NCI-H524 (cell line): ENCODE measurements at regions not wholly inside any gene's neighbourhood (a gene's known extent, or its start where the extent isn't known, plus 50 kb on each side); places are given as distances from the start of the nearest gene placed in this dataset.
"Not testable (repeated sequence)": the region's sequence is repeated elsewhere in the genome, so short reads cannot be mapped to it uniquely, and the experiment has no call there.

Experiments used
- DNase-seq, 2 experiments: peaks; one replicate each; lab custom pipeline; 2025; lab: John Stamatoyannopoulos, UW

- no peak for DNase-seq
Measured at GRCh38 chr11:45407226-45407625, 121.1 kb upstream of the SYT13 start.

- DNase-seq, result peak in 1 of 2 experiments; percentile 28
Measured at GRCh38 chr11:45405916-45406670, 120.0 kb upstream of the SYT13 start.

GRCh38 chr11:45403521-45403920 is 117.4 kb upstream of the SYT13 start:
- DNase-seq, result not testable (repeated sequence)

- no peak for DNase-seq
Measured at GRCh38 chr11:45402049-45402630, 116.0 kb upstream of the SYT13 start.

- DNase-seq, result no peak
Measured at GRCh38 chr11:45400591-45400990, 114.5 kb upstream of the SYT13 start.

GRCh38 chr11:45399166-45399565 is 113.0 kb upstream of the SYT13 start:
- DNase-seq, result peak in 1 of 2 experiments; percentile 22

- no peak for DNase-seq
Measured at GRCh38 chr11:45398325-45398724, 112.2 kb upstream of the SYT13 start.

GRCh38 chr11:45396394-45396793 is 110.3 kb upstream of the SYT13 start:
- DNase-seq, result peak in 1 of 2 experiments; percentile 75

- DNase-seq, result peak; percentile 41 to 83
Measured at GRCh38 chr11:45395947-45396346, 109.8 kb upstream of the SYT13 start.

GRCh38 chr11:45395421-45395820 is 109.3 kb upstream of the SYT13 start:
- DNase-seq, result no peak

GRCh38 chr11:45394294-45395085 is 108.3 kb upstream of the SYT13 start:
- DNase-seq, result no peak

GRCh38 chr11:45393826-45394225 is 107.7 kb upstream of the SYT13 start:
- no peak for DNase-seq

- DNase-seq, result no peak
Measured at GRCh38 chr11:45393334-45393733, 107.2 kb upstream of the SYT13 start.

- no peak for DNase-seq
Measured at GRCh38 chr11:45392591-45393091, 106.5 kb upstream of the SYT13 start.

- no peak for DNase-seq
Measured at GRCh38 chr11:45392154-45392553, 106.0 kb upstream of the SYT13 start.

- no peak for DNase-seq
Measured at GRCh38 chr11:45391168-45391850, 105.2 kb upstream of the SYT13 start.

- peak in 1 of 2 experiments; percentile 52 for DNase-seq
Measured at GRCh38 chr11:45390407-45390806, 104.3 kb upstream of the SYT13 start.

- no peak for DNase-seq
Measured at GRCh38 chr11:45388472-45388871, 102.3 kb upstream of the SYT13 start.

GRCh38 chr11:45387885-45388284 is 101.7 kb upstream of the SYT13 start:
- DNase-seq, result not testable (repeated sequence)

GRCh38 chr11:45386972-45387371 is 100.8 kb upstream of the SYT13 start:
- no peak for DNase-seq

- no peak for DNase-seq
Measured at GRCh38 chr11:45385844-45386243, 99.7 kb upstream of the SYT13 start.

GRCh38 chr11:45385423-45385822 is 99.3 kb upstream of the SYT13 start:
- DNase-seq, result no peak
